DOHH2 (cell line): ENCODE measurements at regions not wholly inside any gene's neighbourhood (a gene's known extent, or its start where the extent isn't known, plus 50 kb on each side); places are given as distances from the start of the nearest gene placed in this dataset.

Experiments used
- H3F3A ChIP-seq: fragments of 200-600 bp; sonication (generic), shearing (Covaris generic); 2 replicates; pipeline ENCODE4 v1.6.0; 2016; ENCODE audit warnings: antibody characterized with exemption, mild to moderate bottlenecking; ENCODE audit not compliant: control insufficient read depth, insufficient read depth
- H3K27ac ChIP-seq: fragments of 200-600 bp; sonication (generic); 2 replicates; pipeline ENCODE4 v1.5.1; 2014; ENCODE audit warnings: low read depth, mild to moderate bottlenecking, low read length, moderate library complexity
- H3K27me3 ChIP-seq: fragments of 200-600 bp; sonication (generic); 2 replicates; pipeline ENCODE4 v1.6.1; 2014; ENCODE audit warnings: mild to moderate bottlenecking, low read length, mixed read lengths; ENCODE audit not compliant: control insufficient read depth
- H3K36me3 ChIP-seq: fragments of 200-600 bp; sonication (generic); 2 replicates; pipeline ENCODE4 v1.6.1; 2014; ENCODE audit warnings: mild to moderate bottlenecking, low read length, moderate library complexity, mixed read lengths; ENCODE audit not compliant: control insufficient read depth
- H3K4me1 ChIP-seq: fragments of 200-600 bp; sonication (generic); 2 replicates; pipeline ENCODE4 v1.6.1; 2014; ENCODE audit warnings: mild to moderate bottlenecking, low read length, mixed read lengths; ENCODE audit not compliant: control insufficient read depth
- H3K4me2 ChIP-seq: fragments of 200-600 bp; sonication (generic); 2 replicates; pipeline ENCODE4 v1.6.0; 2014; ENCODE audit warnings: mild to moderate bottlenecking, low read length, moderate library complexity
- H3K4me3 ChIP-seq: fragments of 200-600 bp; sonication (generic); 2 replicates; pipeline ENCODE4 v1.5.1; 2014; ENCODE audit warnings: mild to moderate bottlenecking, low read length, mixed read lengths
- H3K79me2 ChIP-seq: fragments of 200-600 bp; sonication (generic); 2 replicates; pipeline ENCODE4 v1.6.1; 2014; ENCODE audit warnings: mild to moderate bottlenecking, low read length, mixed read lengths; ENCODE audit not compliant: control insufficient read depth
- H3K9me2 ChIP-seq: fragments of 200-600 bp; sonication (generic); replicated peaks from 2 replicates; pipeline ENCODE4 v1.6.1; 2014; ENCODE audit warnings: mild to moderate bottlenecking, low read length, mixed read lengths; ENCODE audit not compliant: control insufficient read depth
- H3K9me3 ChIP-seq: fragments of 200-600 bp; sonication (generic); 2 replicates; pipeline ENCODE4 v1.6.1; 2014; ENCODE audit warnings: antibody characterized with exemption, low read length, mixed read lengths; ENCODE audit not compliant: control insufficient read depth, insufficient read depth
- H4K20me1 ChIP-seq: fragments of 200-600 bp; sonication (generic); 2 replicates; pipeline ENCODE4 v1.6.0; 2014; ENCODE audit warnings: low read depth, mild to moderate bottlenecking, antibody characterized with exemption, low read length, moderate library complexity; ENCODE audit not compliant: control insufficient read depth, insufficient read depth
- CTCF ChIP-seq: fragments of 200-600 bp; sonication (generic); IDR thresholded peaks from one replicate; pipeline ENCODE4 v1.5.1; 2014; ENCODE audit warnings: antibody characterized with exemption, mild to moderate bottlenecking, low read depth, low read length; ENCODE audit not compliant: poor library complexity, severe bottlenecking
- EZH2phosphoT487 ChIP-seq: fragments of 200-600 bp; sonication (generic); IDR thresholded peaks from 2 replicates; pipeline ENCODE4 v1.6.1; 2017; ENCODE audit warnings: borderline replicate concordance, mild to moderate bottlenecking, antibody characterized with exemption, low read length, moderate library complexity, mixed read lengths

GRCh38 chr11:92480499-92480898, 255.9 kb downstream of the FAT3 start:
- Histone ChIP-seq H3K4me2 (no peak overlapping the region), H3K4me3 (no peak overlapping the region), H3K9me2 (no peaks in the 10 kb centered on the region), H3K36me3 (no peaks in the 10 kb centered on the region), H3F3A (no peaks in the 10 kb centered on the region), H3K27me3 (no peaks in the 10 kb centered on the region), H4K20me1 (no peaks in the 10 kb centered on the region), H3K79me2 (no peaks in the 10 kb centered on the region), H3K9me3 (no peaks in the 10 kb centered on the region), H3K27ac (no peak overlapping the region), H3K4me1 (no peaks in the 10 kb centered on the region)
- TF ChIP-seq CTCF (no peak), EZH2phosphoT487 (no peak)

- Histone ChIP-seq H3K4me3 (no peak overlapping the region), H3K4me1 (no peaks in the 10 kb centered on the region), H3K4me2 (no peak overlapping the region), H3K9me2 (no peaks in the 10 kb centered on the region), H3F3A (no peaks in the 10 kb centered on the region), H3K27ac (no peak overlapping the region), H3K9me3 (no peaks in the 10 kb centered on the region), H3K36me3 (no peaks in the 10 kb centered on the region), H4K20me1 (no peaks in the 10 kb centered on the region), H3K79me2 (no peaks in the 10 kb centered on the region), H3K27me3 (no peaks in the 10 kb centered on the region)
- TF ChIP-seq CTCF (no peak), EZH2phosphoT487 (no peak)
Measured at GRCh38 chr11:92482492-92483060, 258.0 kb downstream of the FAT3 start.

- H4K20me1 ChIP-seq: no peaks in the 10 kb centered on the region
- no peaks in the 10 kb centered on the region for H3K9me2 ChIP-seq
- H3K9me3 ChIP-seq: no peaks in the 10 kb centered on the region
- H3K27me3 ChIP-seq: no peaks in the 10 kb centered on the region
- H3K36me3 ChIP-seq: no peaks in the 10 kb centered on the region
- H3K27ac ChIP-seq: no peak overlapping the region
- H3F3A ChIP-seq: no peaks in the 10 kb centered on the region
- no peak overlapping the region for H3K4me2 ChIP-seq
- H3K4me3 ChIP-seq: no peak overlapping the region
- H3K4me1 ChIP-seq: no peaks in the 10 kb centered on the region
- TF ChIP-seq EZH2phosphoT487 (no peak), CTCF (no peak)
- no peaks in the 10 kb centered on the region for H3K79me2 ChIP-seq
Measured at GRCh38 chr11:92484570-92484969, 260.0 kb downstream of the FAT3 start.
